GM18519 (cell line): ENCODE measurements at regions not wholly inside any gene's neighbourhood (a gene's known extent, or its start where the extent isn't known, plus 50 kb on each side); places are given as distances from the start of the nearest gene placed in this dataset.
"Not testable (repeated sequence)": the region's sequence is repeated elsewhere in the genome, so short reads cannot be mapped to it uniquely, and the experiment has no call there.

ENCODE experiments used
- ATAC-seq: cut with Tn5 transposase; IDR thresholded peaks from one replicate; pipeline ENCODE4 v1.9.1; 2021; ENCODE audit warnings: mild to moderate bottlenecking, moderate library complexity; ENCODE audit not compliant: unreplicated experiment, low FRiP score

DNA sequence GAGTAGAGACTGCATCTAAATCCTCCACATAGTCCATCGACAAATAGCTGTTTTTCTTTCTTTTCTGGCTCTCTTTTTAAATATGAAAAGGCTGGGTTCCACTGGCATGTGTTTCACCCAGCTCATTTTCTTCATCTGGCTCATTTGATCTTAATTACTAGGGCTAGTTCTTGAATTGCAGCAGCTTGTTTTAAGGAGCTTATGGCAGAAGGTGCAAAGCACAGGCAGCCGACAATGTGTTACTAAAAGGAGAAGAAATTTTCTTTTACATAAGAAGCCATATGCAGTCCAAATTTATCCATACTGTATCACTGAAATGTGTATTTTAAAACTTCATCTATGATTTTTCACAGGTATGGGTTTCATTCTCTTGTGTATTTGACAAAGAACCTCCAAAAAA is 205.6 kb upstream of the PTER start:
- no peak for ATAC-seq

DNA sequence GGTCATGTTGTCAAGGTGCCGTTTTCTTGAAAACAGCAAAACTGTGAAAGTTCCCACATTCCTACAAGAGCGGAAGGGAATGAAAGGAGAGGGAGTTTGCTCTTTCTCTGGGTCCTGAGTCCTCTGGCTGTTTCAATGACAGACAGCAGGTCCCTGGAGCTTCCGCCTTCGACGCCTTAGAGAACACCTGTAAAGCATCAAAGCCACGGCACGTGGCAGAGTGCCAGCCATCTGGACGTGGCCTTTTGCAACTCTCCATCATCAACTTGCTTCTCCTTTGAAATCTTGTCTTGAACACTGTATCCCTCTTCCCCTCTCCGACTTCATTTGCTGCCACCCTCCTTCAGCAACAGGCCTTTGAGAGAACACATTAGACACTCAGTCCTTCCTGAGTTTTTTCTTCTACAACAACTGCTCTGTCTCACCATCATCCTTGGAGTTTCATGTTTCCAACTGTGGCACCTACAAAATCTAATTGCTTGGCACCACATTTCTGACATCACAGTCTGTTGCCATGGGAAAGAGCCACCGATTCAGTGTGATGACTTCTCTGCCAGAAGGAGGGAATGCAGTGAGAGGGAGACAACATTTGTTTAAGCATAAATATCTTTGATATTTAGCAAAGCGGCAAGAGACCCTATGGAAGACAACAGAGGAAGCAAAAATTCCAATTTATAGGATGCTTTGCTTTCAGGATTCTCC is 204.9 kb upstream of the PTER start:
- ATAC-seq: no peak

DNA sequence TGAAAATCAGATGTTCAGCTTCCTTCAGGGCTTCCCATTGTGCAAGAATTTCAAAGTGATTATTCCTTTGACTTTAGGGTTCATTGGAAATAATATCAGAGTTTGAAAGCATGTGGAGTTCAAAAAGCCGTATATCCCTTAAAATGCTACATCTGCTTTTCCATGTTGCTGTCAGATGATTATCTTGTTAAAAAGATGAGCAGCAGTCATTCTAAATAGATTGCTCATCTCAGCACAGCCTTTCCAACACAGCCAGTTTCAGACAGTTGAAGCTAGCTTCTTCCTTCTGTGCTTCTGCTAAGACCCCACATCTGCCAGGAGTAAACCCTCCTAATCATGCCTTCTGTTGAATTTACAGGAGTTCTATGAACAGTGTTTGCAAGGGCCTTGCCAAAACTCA is 204.4 kb upstream of the PTER start:
- no peak for ATAC-seq

DNA sequence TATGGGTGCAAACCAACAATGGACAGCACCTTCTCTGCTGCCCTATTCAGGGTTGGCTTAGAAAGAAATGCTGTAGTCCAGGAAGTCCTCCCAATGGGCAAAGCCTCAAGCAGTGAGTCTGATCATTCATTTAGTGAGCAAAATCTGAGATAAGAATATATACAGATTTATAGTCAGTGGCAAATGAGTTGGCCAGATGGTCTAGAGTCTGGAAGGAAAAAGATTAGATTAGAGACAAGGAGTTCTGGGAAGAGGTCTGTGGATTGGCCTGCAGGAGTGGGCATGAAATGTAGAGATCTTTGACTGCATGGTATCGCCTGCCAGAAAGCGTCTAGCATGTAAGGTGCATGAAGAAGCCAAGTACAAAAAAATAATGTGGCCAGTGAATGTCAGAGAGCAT is 201.9 kb upstream of the PTER start:
- no peak for ATAC-seq

DNA sequence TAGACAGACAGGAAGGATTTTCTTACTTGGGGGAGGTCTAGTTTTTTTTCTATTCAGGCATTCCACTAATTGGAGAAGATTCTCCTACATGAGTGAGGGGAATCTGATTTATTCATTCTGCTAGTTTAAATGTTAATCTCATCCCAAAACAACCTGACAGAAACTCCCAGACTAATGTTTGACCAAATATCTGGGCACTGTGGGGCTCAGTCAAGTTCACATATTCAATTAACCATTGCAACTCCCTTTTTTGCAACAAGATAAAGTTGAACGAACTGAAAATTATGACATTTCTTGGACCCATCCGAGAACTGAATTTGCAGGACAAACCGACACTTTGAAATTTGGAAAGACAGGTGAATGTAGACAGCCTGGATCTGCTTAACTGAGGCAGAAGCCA is 194.4 kb upstream of the PTER start:
- no peak for ATAC-seq

DNA sequence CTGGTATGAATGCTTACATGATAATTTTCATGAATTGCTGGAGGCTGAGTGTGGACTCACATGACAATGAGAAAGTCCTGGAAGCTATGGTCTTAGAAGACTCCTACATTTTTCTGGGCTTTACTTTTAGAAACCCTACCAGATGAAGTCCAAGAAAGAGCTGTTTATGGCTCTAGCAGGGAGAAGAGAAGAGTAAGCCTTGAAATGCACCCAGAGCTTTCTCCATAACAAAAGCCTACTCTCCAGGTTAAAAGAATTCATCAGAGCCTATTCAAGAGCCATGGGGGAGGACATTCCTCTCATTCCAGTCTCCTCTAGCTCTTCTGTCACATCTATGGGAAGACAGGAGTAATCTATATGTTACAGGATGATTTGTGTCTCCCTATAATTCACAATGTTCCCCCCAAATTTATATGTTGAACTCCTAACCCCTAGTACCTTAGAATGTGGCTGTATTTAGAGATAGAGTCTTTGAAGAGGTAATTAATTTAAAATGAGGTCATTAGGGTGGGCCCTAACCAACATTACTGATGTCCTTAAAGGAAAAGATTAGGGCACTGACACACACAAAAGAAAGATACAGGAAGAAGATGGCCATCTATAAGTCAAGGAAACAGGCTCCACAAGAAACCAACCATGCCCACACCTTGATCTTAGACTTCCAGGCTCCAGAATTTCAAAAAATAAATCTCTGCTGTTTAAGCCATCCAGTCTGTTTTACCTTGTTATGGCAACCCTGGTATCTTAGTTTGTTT is 193.8 kb upstream of the PTER start:
- no peak for ATAC-seq

DNA sequence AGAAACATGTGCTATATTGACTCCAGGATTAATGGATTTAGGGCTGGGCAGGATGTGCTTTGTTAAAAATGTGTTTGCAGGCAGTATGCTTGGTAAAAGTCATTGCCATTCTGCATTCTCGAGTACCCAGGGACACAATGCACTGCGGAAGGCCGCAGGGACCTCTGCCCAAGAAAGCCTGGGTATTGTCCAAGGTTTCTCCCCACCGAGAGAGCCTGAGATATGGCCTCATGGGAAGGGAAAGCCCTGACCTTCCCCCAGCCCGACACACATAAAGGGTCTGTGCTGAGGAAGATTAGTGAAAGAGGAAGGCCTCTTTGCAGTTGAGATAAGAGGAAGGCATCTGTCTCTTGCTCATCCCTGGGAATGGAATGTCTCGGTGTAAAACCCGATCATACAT is 186.7 kb upstream of the PTER start:
- ATAC-seq: not testable (repeated sequence)

DNA sequence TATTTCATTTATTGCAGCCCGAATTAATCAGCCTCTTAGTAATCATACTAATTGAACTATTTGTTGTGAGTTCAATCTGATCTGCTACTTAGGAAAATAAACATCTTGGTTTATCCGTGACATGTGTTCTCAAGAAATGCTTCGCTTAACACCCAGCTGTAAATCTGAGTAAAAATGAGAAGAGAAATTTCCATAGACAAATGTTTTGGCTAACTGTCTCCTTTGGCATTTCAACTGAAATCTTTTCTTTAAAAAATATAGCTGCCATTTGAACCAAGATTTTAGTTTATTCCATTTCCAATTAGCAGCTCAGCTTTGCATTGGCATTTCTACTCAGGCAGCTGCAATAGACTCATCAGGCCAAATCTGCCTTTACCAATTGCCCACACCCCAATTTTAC is 180.5 kb upstream of the PTER start:
- ATAC-seq: no peak

DNA sequence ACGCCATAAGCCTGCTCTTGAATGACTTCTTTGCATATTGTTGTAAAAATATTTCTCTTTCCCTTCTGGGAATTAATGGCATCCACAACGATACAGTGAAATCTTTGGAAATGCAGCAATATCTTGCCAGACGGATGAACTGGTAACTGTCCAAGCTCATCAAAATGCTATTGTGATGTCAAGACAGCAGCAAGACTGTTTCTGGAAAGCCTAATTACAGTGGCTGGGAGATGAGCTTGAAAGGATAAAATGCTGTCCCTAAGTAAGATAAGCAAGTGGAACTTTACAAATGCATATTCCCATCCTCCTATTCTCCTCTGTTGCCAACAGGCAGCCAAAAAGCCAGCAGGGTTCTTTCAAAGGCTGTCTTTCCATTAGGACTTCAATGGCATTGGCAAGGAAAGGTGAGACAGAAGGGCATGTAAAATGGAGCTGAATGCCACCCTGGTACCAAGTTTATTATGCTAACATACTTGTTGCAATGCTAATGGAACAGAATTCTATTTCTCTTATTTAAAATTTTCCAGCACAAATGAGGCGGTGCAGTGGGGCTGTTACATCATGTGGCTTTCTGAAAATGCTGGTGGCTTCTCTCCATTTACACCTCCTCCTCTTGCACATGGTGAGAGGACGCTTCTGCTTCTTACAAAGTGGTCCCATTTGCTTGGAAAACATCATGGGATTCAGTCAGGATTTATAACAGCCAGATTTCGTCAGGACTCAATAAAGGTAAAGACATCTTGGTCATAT is 178.3 kb upstream of the PTER start:
- no peak for ATAC-seq

DNA sequence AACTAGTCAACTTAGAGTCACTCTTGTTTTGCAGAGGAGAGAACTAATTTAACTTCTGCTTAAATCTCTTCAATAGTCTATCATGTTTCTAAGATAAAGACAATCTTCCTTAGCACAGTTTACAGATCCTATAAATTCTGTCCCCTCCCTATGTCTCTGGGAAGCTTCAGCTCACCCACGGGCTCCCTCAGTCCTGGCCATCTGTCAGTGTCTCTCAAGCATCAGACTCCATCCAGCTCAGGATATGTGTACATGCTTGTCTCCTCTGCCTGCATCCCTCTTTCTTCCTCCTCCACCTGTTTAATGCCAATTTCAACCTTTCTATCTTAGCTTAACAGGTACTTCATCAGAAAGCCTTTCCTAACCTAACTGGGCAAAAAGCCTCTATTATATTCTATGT is 177.1 kb upstream of the PTER start:
- ATAC-seq: no peak

DNA sequence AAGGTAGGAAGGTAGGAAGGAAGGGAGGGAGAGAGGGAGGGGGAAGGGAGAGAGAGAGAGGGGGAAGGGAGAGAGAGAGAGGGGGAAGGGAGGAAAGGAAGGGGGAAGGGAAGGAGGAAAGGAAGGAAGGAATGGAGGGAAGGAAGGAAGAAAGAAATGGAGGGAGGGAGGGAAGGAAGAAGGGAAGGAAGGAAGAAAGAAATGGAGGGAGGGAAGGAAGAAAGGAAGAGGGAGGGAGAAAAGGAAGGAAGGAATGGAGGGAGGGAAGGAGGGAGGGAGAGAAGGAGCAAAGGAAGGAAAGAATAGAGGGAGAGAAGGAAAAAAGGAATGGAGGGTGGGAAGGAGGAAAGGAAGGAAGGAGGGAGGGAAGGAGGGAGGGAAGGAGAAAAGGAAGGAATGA is 176.4 kb upstream of the PTER start:
- no peak for ATAC-seq

DNA sequence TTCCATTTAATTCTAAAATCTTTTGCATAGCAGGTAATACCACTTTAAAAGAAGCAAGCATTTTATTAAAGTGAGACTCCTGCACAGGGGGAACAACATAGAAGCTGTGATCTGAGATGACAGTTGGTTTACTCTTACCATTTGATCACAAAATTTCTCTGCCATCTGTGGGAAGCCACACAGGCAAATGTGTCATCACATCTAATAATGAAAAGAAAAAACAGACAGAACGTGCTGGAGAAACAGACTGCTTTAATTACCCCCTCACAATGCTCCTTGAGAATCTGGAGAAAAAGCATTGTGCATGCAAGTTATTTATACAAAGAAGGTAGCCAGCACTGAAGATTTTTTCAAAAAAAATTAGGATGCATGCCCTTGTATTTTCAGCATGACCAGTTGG is 165.2 kb upstream of the PTER start:
- ATAC-seq: no peak

DNA sequence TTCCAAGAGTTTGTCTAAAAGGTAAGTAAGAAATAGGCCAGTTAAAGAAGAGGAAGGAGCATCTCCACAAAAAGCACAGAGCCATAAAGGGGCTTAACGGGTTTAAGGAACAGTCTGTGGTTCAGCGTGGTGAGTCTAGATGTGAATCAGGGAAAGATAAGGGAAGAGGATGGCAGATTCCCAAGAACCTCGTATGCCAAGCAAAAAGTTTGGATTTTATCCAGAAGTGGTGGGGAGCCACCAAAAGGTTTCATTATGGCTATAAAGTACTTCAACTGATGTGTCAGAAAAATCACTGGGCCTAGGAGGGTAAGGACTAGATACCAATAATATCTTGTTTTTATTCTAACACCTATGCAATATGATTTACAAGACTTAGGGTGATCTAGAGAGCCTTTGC is 161.9 kb upstream of the PTER start:
- ATAC-seq: no peak

DNA sequence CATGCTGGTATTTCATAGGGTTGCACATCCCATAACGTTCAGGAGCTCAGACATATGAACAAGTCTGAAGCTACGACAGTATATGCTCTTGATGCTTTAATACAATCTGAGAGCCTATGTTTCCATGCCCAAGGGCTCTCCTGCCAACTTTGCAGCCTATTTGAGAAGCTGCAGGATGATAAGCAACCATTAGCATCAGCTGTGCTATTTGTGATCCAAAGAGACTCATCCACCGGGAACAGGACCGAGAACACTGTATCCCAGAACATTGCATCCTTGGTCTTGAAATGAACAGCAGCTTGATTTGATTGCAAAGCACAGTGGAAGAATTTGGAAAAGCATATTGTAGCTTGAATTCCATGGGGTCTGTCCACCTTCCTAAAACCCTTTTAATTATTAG is 156.2 kb upstream of the PTER start:
- no peak for ATAC-seq

DNA sequence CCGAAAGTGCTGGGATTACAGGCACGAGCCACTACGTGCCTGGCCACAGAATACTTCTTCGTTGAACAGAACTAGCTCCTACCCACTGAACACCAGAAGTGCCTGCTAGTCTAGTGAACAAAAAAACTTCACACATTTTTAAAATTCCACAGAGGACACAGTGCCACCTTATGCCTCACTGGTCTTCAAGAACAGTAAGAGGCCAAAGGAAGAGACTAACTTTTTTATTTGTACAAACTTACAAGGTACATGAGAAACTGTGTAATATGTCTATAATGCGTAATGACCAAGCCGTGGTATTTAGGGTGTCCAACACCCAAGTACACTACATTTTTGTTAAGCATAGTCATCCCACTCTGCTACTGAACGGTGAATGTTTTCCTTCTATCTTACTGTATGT is 144.4 kb upstream of the PTER start:
- ATAC-seq: no peak

DNA sequence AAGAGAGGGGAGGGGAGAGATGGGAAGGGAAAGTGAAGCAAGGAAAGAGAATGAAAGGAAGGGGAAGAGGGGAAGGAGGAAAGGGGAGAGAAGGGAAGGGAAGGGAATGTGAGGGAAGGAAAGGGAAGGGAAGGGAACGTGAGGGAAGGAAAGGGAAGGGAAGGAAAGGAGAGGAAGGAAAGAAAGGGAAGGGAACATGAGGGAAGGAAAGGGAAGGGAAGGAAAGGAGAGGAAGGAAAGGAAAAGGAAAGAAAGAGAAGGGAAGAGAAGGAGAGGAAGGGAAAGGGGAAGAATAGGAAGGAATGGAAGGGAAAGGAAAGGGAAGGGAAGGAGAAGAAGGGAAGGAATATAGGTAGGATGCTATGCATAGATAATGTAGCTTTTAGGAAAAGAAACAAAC is 139.7 kb upstream of the PTER start:
- ATAC-seq: no peak

DNA sequence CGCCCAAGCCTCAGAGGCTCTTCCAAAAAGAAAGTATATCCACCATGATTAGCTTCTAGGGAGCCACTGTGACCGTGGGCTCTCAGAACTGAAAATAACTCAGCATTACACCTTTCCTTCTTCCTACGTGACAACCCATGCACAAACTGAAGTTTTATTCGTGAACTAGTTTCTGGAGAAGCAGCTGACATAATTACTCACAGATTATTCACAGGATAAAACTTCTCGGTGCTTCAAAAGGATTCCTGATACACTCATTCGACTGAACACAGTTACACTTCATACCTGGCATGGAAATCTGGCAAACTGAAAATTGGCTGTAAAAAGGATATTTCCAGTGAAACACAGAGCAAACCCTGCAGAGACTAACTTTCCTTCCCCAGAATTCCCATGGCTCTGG is 139.2 kb upstream of the PTER start:
- no peak for ATAC-seq

DNA sequence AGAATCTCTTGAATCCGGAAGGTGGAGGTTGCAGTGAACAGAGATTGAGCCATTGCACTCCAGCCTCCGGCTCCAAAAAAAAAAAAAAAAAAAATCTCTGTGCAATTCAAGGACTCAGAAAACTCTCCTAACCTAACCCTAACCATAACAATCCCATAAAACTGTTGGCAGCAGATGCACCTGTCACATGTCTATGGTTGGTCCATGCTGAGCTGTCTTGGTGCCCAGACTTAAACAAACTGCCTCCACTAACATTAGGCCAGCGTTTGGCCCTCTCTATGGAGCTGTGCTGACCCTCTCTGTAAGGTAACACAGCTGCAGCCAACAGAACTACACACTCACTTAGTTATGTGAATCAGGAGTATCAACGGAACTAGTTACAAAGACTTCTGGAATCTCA is 132.5 kb upstream of the PTER start:
- no peak for ATAC-seq

DNA sequence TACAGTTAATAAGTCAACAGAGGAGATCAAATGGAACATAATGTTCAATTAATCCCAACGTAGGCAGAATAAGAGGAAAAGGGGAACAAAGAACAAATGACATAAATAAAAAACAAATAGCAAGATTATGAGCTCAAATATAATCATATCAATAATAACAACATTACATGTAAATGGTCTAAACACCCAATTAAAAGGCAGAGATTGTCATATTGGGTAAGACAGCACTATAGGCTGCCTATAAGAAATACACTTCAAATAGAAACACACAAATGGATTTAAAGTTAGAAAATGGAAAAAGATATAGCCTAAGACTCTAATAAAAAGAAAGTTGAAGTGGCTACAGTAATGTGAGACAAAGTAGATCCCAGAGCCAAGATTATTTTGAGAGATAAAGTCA is 126.4 kb upstream of the PTER start:
- ATAC-seq: no peak

DNA sequence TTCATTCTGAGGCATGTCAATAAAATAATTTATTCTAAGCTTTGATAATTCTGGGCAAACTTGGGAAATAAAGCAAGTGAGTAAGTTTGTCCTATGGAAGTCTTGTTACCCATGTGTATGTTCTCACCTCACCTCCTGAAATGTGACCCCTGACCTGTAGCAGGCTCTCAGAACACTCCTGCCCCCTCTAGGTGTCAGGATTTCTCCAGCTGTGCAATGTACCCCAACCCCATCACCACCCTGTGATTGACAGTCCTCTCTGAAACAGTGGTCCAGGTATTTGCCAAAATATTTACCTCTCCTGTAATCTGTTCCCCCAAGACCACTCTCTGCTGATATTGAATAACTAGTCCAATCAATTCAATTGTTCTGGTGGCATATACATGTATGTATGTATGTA is 122.6 kb upstream of the PTER start:
- no peak for ATAC-seq

DNA sequence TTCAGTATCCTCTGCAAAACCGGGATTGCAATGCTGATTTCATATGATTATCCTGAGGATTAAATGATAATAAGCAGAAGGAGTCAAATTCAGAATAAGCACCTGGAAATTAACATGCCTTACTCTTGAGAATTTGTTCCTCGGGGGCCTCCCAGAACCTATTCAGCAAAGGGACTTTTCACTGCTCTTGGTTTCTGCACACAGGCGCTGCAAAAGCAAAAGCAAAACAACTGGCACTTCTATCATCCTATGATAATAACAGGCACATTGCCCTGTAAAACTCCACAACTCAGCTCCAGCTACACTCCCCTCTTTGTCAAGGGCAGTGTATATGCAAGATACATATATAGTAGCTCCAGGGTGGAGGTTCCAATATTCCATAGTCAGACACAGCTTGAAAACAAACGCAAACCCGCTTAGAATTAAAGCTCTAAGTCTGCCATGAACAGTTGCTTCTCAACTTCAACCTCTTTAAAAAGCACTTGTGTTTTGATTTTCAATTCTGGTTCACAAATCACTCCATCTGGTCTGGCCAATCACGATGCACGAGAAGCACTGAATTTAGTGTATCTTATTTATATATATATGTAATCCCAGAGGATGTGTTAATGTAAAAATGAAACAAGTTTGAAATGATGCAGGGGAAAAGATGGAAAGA is 119.9 kb upstream of the PTER start:
- no peak for ATAC-seq
